ENCODE measurements at regions not wholly inside any gene's neighbourhood (a gene's known extent, or its start where the extent isn't known, plus 50 kb on each side); places are given as distances from the start of the nearest gene placed in this dataset.

GRCh38 chr7:9962742-9963141, 1010.9 kb upstream of the PHF14 start:
- H3K9me3 Mint-ChIP-seq = peaks cover 0 to 3% (median 0%) of the 10 kb centered on the region in 7 donors
- no peaks in the 10 kb centered on the region for H3K36me3 Mint-ChIP-seq

GRCh38 chr7:9978106-9979064, 995.3 kb upstream of the PHF14 start:
- no peaks in the 10 kb centered on the region for H4K20me1 ChIP-seq (ENCODE audit: insufficient read depth, low read length)
- Mint-ChIP-seq H3K27ac (no peak overlapping the region), H3K9me3 (peaks cover 0 to 2% (median 0%) of the 10 kb centered on the region in 7 donors), H3K27me3 (ENCODE audit: low read depth in 3 of 3) (peaks cover 0 to 2% (median 0%) of the 10 kb centered on the region in 3 donors), H3K4me3 (no peak overlapping the region), H3K4me1 (no peaks in the 10 kb centered on the region), H3K36me3 (no peaks in the 10 kb centered on the region)
- no peaks in the 10 kb centered on the region for H3K79me2 ChIP-seq (ENCODE audit: insufficient read depth, low read length)
- DNase-seq = no peak
- H3K9ac ChIP-seq (ENCODE audit: insufficient read depth, low read length, poor library complexity, severe bottlenecking) = no peak overlapping the region
- H3K27ac ChIP-seq (ENCODE audit: low read depth in 1 of 2, low read length in 2 of 2) = no peak overlapping the region
- TF ChIP-seq CTCF (IDR thresholded peaks at IDR 0.05) = no peak
- no CpG with 5 or more reads among the region's 4 CpGs for WGBS (ENCODE audit: insufficient coverage)
- no peaks in the 10 kb centered on the region for H3K4me1 ChIP-seq (ENCODE audit: control insufficient read depth in 1 of 2, insufficient read depth in 2 of 2, low read length in 2 of 2)
- no peaks in the 10 kb centered on the region for H3K9me3 ChIP-seq (replicated peaks in 1 of 2; ENCODE audit: control insufficient read depth in 1 of 2, insufficient read depth in 1 of 2, low read length in 2 of 2)
- no peak overlapping the region for H2AFZ ChIP-seq (ENCODE audit: insufficient read depth, low read depth, low read length, poor library complexity, severe bottlenecking)
- no peak overlapping the region for H3K4me2 ChIP-seq (replicated peaks; ENCODE audit: extremely low read depth, low read length, poor library complexity, severe bottlenecking)
- no peak overlapping the region for H3K4me3 ChIP-seq (replicated peaks in 1 of 3; ENCODE audit: low read depth in 2 of 3, low read length in 3 of 3)
- no peaks in the 10 kb centered on the region for H3K27me3 ChIP-seq (ENCODE audit: control insufficient read depth in 2 of 2, insufficient read depth in 2 of 2, low read length in 2 of 2)
- intact Hi-C loops (cut with micrococcal nuclease) = no loop called here
- no peaks in the 10 kb centered on the region for H3K36me3 ChIP-seq (replicated peaks in 1 of 2; ENCODE audit: control insufficient read depth in 1 of 2, insufficient read depth in 2 of 2, low read length in 2 of 2)

More at GRCh38 chr7:9962742-9963141, 1010.9 kb upstream of the PHF14 start:
- intact Hi-C loops (cut with micrococcal nuclease) = no loop called here
- no peaks in the 10 kb centered on the region for H3K36me3 ChIP-seq (replicated peaks in 1 of 2; ENCODE audit: control insufficient read depth in 1 of 2, insufficient read depth in 2 of 2, low read length in 2 of 2)
- Mint-ChIP-seq H3K4me3 (no peak overlapping the region), H3K27me3 (ENCODE audit: low read depth in 3 of 3) (peaks cover 0 to 1% (median 0%) of the 10 kb centered on the region in 3 donors), H3K27ac (no peak overlapping the region), H3K4me1 (no peaks in the 10 kb centered on the region)
- no peaks in the 10 kb centered on the region for H3K27me3 ChIP-seq (ENCODE audit: control insufficient read depth in 2 of 2, insufficient read depth in 2 of 2, low read length in 2 of 2)
- no peaks in the 10 kb centered on the region for H3K9me3 ChIP-seq (replicated peaks in 1 of 2; ENCODE audit: control insufficient read depth in 1 of 2, insufficient read depth in 1 of 2, low read length in 2 of 2)
- H3K4me2 ChIP-seq (replicated peaks; ENCODE audit: extremely low read depth, low read length, poor library complexity, severe bottlenecking) = no peak overlapping the region
- H3K4me3 ChIP-seq (replicated peaks in 1 of 3; ENCODE audit: low read depth in 2 of 3, low read length in 3 of 3) = no peak overlapping the region
- 96% methylated on average over 3 of the region's 4 CpGs for WGBS (ENCODE audit: insufficient coverage)
- no peak overlapping the region for H3K27ac ChIP-seq (ENCODE audit: low read depth in 1 of 2, low read length in 2 of 2)
- no peaks in the 10 kb centered on the region for H3K4me1 ChIP-seq (ENCODE audit: control insufficient read depth in 1 of 2, insufficient read depth in 2 of 2, low read length in 2 of 2)
- no peaks in the 10 kb centered on the region for H4K20me1 ChIP-seq (ENCODE audit: insufficient read depth, low read length)
- TF ChIP-seq CTCF (IDR thresholded peaks at IDR 0.05) = no peak
- DNase-seq = no peak
- H3K9ac ChIP-seq (ENCODE audit: insufficient read depth, low read length, poor library complexity, severe bottlenecking) = no peak overlapping the region
- H3K79me2 ChIP-seq (ENCODE audit: insufficient read depth, low read length) = no peaks in the 10 kb centered on the region
- H2AFZ ChIP-seq (ENCODE audit: insufficient read depth, low read depth, low read length, poor library complexity, severe bottlenecking) = no peak overlapping the region
